ENCODE measurements at regions not wholly inside any gene's neighbourhood (a gene's known extent, or its start where the extent isn't known, plus 50 kb on each side); places are given as distances from the start of the nearest gene placed in this dataset.

DNA sequence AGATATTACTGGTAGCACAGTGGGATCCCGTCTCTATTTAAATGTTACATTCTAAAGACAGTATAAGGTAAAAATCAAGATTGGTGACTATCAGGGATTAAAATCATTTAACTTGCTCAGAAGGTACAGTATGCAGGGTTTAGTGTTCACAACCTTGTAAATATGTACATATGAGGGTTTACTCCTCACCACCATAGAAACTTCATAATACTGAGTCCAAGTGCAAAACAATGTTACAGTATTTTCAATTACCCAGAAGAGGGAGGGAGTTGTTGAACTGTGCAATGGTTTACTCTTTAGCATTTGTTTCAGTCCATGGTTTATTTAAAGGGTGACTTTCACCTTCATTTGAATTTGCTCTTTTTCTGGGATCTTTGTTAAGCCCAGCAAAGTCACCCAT is 165.1 kb downstream of the ZNF621 start:
- TF ChIP-seq, protein P1, sequence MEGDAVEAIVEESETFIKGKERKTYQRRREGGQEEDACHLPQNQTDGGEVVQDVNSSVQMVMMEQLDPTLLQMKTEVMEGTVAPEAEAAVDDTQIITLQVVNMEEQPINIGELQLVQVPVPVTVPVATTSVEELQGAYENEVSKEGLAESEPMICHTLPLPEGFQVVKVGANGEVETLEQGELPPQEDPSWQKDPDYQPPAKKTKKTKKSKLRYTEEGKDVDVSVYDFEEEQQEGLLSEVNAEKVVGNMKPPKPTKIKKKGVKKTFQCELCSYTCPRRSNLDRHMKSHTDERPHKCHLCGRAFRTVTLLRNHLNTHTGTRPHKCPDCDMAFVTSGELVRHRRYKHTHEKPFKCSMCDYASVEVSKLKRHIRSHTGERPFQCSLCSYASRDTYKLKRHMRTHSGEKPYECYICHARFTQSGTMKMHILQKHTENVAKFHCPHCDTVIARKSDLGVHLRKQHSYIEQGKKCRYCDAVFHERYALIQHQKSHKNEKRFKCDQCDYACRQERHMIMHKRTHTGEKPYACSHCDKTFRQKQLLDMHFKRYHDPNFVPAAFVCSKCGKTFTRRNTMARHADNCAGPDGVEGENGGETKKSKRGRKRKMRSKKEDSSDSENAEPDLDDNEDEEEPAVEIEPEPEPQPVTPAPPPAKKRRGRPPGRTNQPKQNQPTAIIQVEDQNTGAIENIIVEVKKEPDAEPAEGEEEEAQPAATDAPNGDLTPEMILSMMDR (IDR thresholded peaks at IDR 0.05) = no peak
- TF ChIP-seq, protein P2, sequence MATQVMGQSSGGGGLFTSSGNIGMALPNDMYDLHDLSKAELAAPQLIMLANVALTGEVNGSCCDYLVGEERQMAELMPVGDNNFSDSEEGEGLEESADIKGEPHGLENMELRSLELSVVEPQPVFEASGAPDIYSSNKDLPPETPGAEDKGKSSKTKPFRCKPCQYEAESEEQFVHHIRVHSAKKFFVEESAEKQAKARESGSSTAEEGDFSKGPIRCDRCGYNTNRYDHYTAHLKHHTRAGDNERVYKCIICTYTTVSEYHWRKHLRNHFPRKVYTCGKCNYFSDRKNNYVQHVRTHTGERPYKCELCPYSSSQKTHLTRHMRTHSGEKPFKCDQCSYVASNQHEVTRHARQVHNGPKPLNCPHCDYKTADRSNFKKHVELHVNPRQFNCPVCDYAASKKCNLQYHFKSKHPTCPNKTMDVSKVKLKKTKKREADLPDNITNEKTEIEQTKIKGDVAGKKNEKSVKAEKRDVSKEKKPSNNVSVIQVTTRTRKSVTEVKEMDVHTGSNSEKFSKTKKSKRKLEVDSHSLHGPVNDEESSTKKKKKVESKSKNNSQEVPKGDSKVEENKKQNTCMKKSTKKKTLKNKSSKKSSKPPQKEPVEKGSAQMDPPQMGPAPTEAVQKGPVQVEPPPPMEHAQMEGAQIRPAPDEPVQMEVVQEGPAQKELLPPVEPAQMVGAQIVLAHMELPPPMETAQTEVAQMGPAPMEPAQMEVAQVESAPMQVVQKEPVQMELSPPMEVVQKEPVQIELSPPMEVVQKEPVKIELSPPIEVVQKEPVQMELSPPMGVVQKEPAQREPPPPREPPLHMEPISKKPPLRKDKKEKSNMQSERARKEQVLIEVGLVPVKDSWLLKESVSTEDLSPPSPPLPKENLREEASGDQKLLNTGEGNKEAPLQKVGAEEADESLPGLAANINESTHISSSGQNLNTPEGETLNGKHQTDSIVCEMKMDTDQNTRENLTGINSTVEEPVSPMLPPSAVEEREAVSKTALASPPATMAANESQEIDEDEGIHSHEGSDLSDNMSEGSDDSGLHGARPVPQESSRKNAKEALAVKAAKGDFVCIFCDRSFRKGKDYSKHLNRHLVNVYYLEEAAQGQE (IDR thresholded peaks at IDR 0.05; ENCODE audit: insufficient read depth in 1 of 2, low read depth in 2 of 2, low read length in 1 of 2) = no peak
- TF ChIP-seq POLR2AphosphoS5 (IDR thresholded peaks at IDR 0.05; ENCODE audit: low read depth, low read length) = no peak
- no peak for TF ChIP-seq SIN3A (IDR thresholded peaks at IDR 0.05; ENCODE audit: borderline replicate concordance, insufficient read depth, low read depth, low read length)
- no peak for TF ChIP-seq TCF7L2 (IDR thresholded peaks at IDR 0.05; ENCODE audit: low read depth, low read length)
